GM12878 (cell line): ENCODE measurements at regions not wholly inside any gene's neighbourhood (a gene's known extent, or its start where the extent isn't known, plus 50 kb on each side); places are given as distances from the start of the nearest gene placed in this dataset.

Source experiments
- ATAC-seq: fragments of 200-7000 bp; cut with Tn5 transposase; 3 replicates; pipeline ENCODE4 v1.9.1; 2020; ENCODE audit warnings: mild to moderate bottlenecking, moderate library complexity
- BruUV-seq: library from RNA; stranded (reverse); fragments of 400-500 nt; replicated peaks from 2 replicates; lab custom pipeline; 2021; lab: Mats Ljungman, UMichigan
- CTCF ChIA-PET: fragments of 300-600 bp; sonication (Branson Sonifier 250); formaldehyde crosslinking; extraction: SDS; loops from one replicate; lab custom pipeline; 2021; ENCODE audit warnings: inconsistent platforms; lab: Yijun Ruan, JAX
- POLR2A ChIA-PET: fragments of 350-600 bp; formaldehyde crosslinking; extraction: SDS; loops from one replicate; lab custom pipeline; 2021; ENCODE audit warnings: inconsistent platforms; lab: Charles Lee
- RAD21 ChIA-PET: fragments of 300-600 bp; sonication (Branson Sonifier 250); formaldehyde crosslinking; loops from one replicate; lab custom pipeline; 2023; ENCODE audit warnings: antibody characterized with exemption; ENCODE audit not compliant: unreplicated experiment; lab: Charles Lee
- SMC1A ChIA-PET: fragments of 300-600 bp; sonication (Branson Sonifier 250); formaldehyde crosslinking; loops from one replicate; lab custom pipeline; 2023; ENCODE audit not compliant: unreplicated experiment, uncharacterized antibody; lab: Charles Lee
- DNase-seq: peaks from one replicate; pipeline ENCODE4 v3.0.0-alpha.2; 2011; ENCODE audit warnings: low read depth, low spot score
- FAIRE-seq: peaks from 3 replicates; lab custom pipeline; 2011; peaks lifted over from hg19 to GRCh38; lab: Jason Lieb, UNC
- H2AFZ ChIP-seq: 2 replicates; pipeline ENCODE4 v1.6.0; 2011; ENCODE audit warnings: low read depth, low read length, control low read depth; ENCODE audit not compliant: control insufficient read depth
- H3K27ac ChIP-seq: 2 replicates; pipeline ENCODE4 v1.5.1; 2011; ENCODE audit warnings: control low read depth; ENCODE audit not compliant: control insufficient read depth, insufficient read depth
- H3K27me3 ChIP-seq, 2 experiments: replicated peaks in 1 of 2; 2 replicates each; pipeline versions ENCODE4 v1.6.0 to v1.6.1; 2011; ENCODE audit warnings: low read length in 1 of 2; ENCODE audit not compliant: control insufficient read depth in 2 of 2, insufficient read depth in 2 of 2
- H3K36me3 ChIP-seq, 2 experiments: 2 replicates each; pipeline ENCODE4 v1.5.1; 2011; ENCODE audit warnings: low read length in 1 of 2; ENCODE audit not compliant: control insufficient read depth in 2 of 2, insufficient read depth in 2 of 2
- H3K4me1 ChIP-seq: 2 replicates; pipeline ENCODE4 v1.6.1; 2011; ENCODE audit warnings: mild to moderate bottlenecking, low read length, moderate library complexity, mixed read lengths; ENCODE audit not compliant: control insufficient read depth, insufficient read depth
- H3K4me2 ChIP-seq: 2 replicates; pipeline ENCODE4 v1.6.0; 2011; ENCODE audit warnings: control low read depth; ENCODE audit not compliant: control insufficient read depth, insufficient read depth
- H3K4me3 ChIP-seq: fragments of 200-600 bp; sonication (generic); 2 replicates; pipeline ENCODE4 v1.5.1; 2016
- H3K79me2 ChIP-seq: 2 replicates; pipeline ENCODE4 v1.6.0; 2011; ENCODE audit warnings: low read length; ENCODE audit not compliant: control insufficient read depth, insufficient read depth
- H3K9ac ChIP-seq: 2 replicates; pipeline ENCODE4 v1.8.0; 2011; ENCODE audit warnings: low read length, control low read depth, mixed read lengths; ENCODE audit not compliant: control insufficient read depth, insufficient read depth
- H3K9me3 ChIP-seq: replicated peaks from 3 replicates; pipeline ENCODE4 v1.5.1; 2011; ENCODE audit warnings: mild to moderate bottlenecking, low read length; ENCODE audit not compliant: control insufficient read depth, insufficient read depth
- H4K20me1 ChIP-seq: 2 replicates; pipeline ENCODE4 v1.6.0; 2011; ENCODE audit not compliant: control insufficient read depth, insufficient read depth
- IKZF2 ChIP-seq, 2 experiments: fragments of 450-650 bp; IDR thresholded peaks; 2 replicates each; pipeline ENCODE4 v1.6.1; 2017; ENCODE audit warnings: mild to moderate bottlenecking in 2 of 2, moderate library complexity in 2 of 2
- JUNB ChIP-seq: IDR thresholded peaks from 2 replicates; pipeline ENCODE4 v1.6.1; 2016; ENCODE audit warnings: antibody characterized with exemption, mild to moderate bottlenecking
- LARP7 ChIP-seq: fragments of 450-650 bp; IDR thresholded peaks from 2 replicates; pipeline ENCODE4 v1.6.1; 2017; ENCODE audit warnings: mild to moderate bottlenecking
- MEF2B ChIP-seq: fragments of 450-650 bp; IDR thresholded peaks from 2 replicates; pipeline ENCODE4 v1.6.1; 2018; ENCODE audit warnings: mild to moderate bottlenecking, moderate library complexity; ENCODE audit not compliant: partially characterized antibody, poor library complexity, severe bottlenecking
- NFYB ChIP-seq: IDR thresholded peaks from 2 replicates; pipeline ENCODE4 v1.6.1; 2011; ENCODE audit warnings: low read depth, mild to moderate bottlenecking, low read length, improper control_type of control experiment, moderate library complexity; ENCODE audit not compliant: insufficient read depth
- TCF7 ChIP-seq: IDR thresholded peaks from 2 replicates; pipeline ENCODE4 v1.6.1; 2014; ENCODE audit warnings: antibody characterized with exemption, borderline replicate concordance
- ZNF622 ChIP-seq: fragments of 450-650 bp; IDR thresholded peaks from 2 replicates; pipeline ENCODE4 v1.6.1; 2017; ENCODE audit warnings: mild to moderate bottlenecking, inconsistent platforms
- WGBS: methylation state at CpG from one replicate; pipeline ENCODE4 v1.1.6; 2016; ENCODE audit warnings: low lambda C conversion rate; ENCODE audit not compliant: insufficient replicate concordance, insufficient coverage; ENCODE audit errors: missing lambda C conversion rate; 5-methylcytosine and 5-hydroxymethylcytosine counted together
- in situ Hi-C: fragments of 300-500 bp; cut with MboI; formaldehyde crosslinking; loops from 9 replicates; pipeline ENCODE4 v1.14.3; 2018; ENCODE audit warnings: mixed read lengths
- intact Hi-C: fragments of 100-400 bp; cut with micrococcal nuclease; formaldehyde crosslinking; loops from one replicate; pipeline ENCODE4 v1.14.2; 2022; ENCODE audit not compliant: unreplicated experiment
- TF ChIP-seq, protein P1 (sequence below): IDR thresholded peaks from 2 replicates; pipeline ENCODE4 v1.6.1; 2011; ENCODE audit warnings: low read depth, mild to moderate bottlenecking, low read length, moderate library complexity, borderline replicate concordance; ENCODE audit errors: extremely low read depth
- TF ChIP-seq, protein P2 (sequence below): fragments of 450-650 bp; formaldehyde crosslinking; IDR thresholded peaks from 2 replicates; pipeline ENCODE4 v1.4.0; 2020; ENCODE audit warnings: mild to moderate bottlenecking, moderate library complexity
- TF ChIP-seq, protein P3 (sequence below): fragments of 450-650 bp; IDR thresholded peaks from 2 replicates; pipeline ENCODE4 v1.6.1; 2017; ENCODE audit warnings: low read depth, mild to moderate bottlenecking, moderate library complexity

- CTCF ChIA-PET, result no interaction called here
- Histone ChIP-seq H3K4me1 (no peaks in the 10 kb centered on the region), H3K79me2 (no peaks in the 10 kb centered on the region), H3K36me3 (no peaks in the 10 kb centered on the region), H3K9ac (no peak overlapping the region), H4K20me1 (no peaks in the 10 kb centered on the region), H2AFZ (no peak overlapping the region), H3K9me3 (no peaks in the 10 kb centered on the region; the same call in 2 of the 3 replicates), H3K27ac (no peak overlapping the region), H3K4me3 (no peak overlapping the region), H3K4me2 (no peak overlapping the region), H3K27me3 (no peaks in the 10 kb centered on the region)
- POLR2A ChIA-PET, result no interaction called here
- no TSS peak for BruUV-seq
- SMC1A ChIA-PET, result interaction anchor here (1.2 to 1.8 kb wide), 2 partner anchors 9 to 40 kb away, joined by 3 to 5 read pairs; no protein-coding TSS in a partner anchor
- WGBS, result 0% methylated on average over 1 of the region's 1 CpG
- FAIRE-seq (no peak), DNase-seq (no peak), ATAC-seq (peak; percentile 48)
- in situ Hi-C loops, result no loop called here
- TF ChIP-seq MEF2B (peak; percentile 4), IKZF2 (IDR thresholded peaks at IDR 0.05) (peak; percentile 36 to 38; a peak in 2 of 4 replicates), NFYB (no peak)
- RAD21 ChIA-PET, result interaction anchor here (1.1 kb wide), 1 partner anchor 114 kb away, joined by 3 read pairs; no protein-coding TSS in a partner anchor
- intact Hi-C loops, result no loop called here
Measured at GRCh38 chr1:90319918-90320317, 325.0 kb downstream of the ZNF326 start.

GRCh38 chr1:90318431-90318830 lies 323.5 kb downstream of the ZNF326 start:
- WGBS, result 49% methylated on average over 4 of the region's 5 CpGs
- FAIRE-seq, result no peak
- TF ChIP-seq, protein P1, sequence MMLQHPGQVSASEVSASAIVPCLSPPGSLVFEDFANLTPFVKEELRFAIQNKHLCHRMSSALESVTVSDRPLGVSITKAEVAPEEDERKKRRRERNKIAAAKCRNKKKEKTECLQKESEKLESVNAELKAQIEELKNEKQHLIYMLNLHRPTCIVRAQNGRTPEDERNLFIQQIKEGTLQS, result no peak
- TF ChIP-seq LARP7 (no peak), TCF7 (no peak), JUNB (no peak), ZNF622 (no peak)
- TF ChIP-seq, protein P2, sequence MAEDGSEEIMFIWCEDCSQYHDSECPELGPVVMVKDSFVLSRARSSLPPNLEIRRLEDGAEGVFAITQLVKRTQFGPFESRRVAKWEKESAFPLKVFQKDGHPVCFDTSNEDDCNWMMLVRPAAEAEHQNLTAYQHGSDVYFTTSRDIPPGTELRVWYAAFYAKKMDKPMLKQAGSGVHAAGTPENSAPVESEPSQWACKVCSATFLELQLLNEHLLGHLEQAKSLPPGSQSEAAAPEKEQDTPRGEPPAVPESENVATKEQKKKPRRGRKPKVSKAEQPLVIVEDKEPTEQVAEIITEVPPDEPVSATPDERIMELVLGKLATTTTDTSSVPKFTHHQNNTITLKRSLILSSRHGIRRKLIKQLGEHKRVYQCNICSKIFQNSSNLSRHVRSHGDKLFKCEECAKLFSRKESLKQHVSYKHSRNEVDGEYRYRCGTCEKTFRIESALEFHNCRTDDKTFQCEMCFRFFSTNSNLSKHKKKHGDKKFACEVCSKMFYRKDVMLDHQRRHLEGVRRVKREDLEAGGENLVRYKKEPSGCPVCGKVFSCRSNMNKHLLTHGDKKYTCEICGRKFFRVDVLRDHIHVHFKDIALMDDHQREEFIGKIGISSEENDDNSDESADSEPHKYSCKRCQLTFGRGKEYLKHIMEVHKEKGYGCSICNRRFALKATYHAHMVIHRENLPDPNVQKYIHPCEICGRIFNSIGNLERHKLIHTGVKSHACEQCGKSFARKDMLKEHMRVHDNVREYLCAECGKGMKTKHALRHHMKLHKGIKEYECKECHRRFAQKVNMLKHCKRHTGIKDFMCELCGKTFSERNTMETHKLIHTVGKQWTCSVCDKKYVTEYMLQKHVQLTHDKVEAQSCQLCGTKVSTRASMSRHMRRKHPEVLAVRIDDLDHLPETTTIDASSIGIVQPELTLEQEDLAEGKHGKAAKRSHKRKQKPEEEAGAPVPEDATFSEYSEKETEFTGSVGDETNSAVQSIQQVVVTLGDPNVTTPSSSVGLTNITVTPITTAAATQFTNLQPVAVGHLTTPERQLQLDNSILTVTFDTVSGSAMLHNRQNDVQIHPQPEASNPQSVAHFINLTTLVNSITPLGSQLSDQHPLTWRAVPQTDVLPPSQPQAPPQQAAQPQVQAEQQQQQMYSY (CRISPR knock-in tag), result no peak
- TF ChIP-seq, protein P3, sequence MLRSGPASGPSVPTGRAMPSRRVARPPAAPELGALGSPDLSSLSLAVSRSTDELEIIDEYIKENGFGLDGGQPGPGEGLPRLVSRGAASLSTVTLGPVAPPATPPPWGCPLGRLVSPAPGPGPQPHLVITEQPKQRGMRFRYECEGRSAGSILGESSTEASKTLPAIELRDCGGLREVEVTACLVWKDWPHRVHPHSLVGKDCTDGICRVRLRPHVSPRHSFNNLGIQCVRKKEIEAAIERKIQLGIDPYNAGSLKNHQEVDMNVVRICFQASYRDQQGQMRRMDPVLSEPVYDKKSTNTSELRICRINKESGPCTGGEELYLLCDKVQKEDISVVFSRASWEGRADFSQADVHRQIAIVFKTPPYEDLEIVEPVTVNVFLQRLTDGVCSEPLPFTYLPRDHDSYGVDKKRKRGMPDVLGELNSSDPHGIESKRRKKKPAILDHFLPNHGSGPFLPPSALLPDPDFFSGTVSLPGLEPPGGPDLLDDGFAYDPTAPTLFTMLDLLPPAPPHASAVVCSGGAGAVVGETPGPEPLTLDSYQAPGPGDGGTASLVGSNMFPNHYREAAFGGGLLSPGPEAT, result no peak

More at GRCh38 chr1:90318431-90318830, 323.5 kb downstream of the ZNF326 start:
- no peak overlapping the region for H2AFZ ChIP-seq
- no peaks in the 10 kb centered on the region for H3K4me1 ChIP-seq
- no peaks in the 10 kb centered on the region for H3K36me3 ChIP-seq
- H3K9ac ChIP-seq, result no peak overlapping the region
- in situ Hi-C loops (no loop called here), intact Hi-C loops (no loop called here)
- POLR2A ChIA-PET, result no interaction called here
- DNase-seq (no peak), ATAC-seq (no peak)
- no peaks in the 10 kb centered on the region for H3K27me3 ChIP-seq
- no peak overlapping the region for H3K4me2 ChIP-seq
- H3K9me3 ChIP-seq, result no peaks in the 10 kb centered on the region
- SMC1A ChIA-PET, result no interaction called here
- no peaks in the 10 kb centered on the region for H3K79me2 ChIP-seq
- CTCF ChIA-PET, result interaction anchor here (0.6 kb wide), 1 partner anchor 37 kb away, joined by 4 read pairs; no protein-coding TSS in a partner anchor
- no peak overlapping the region for H3K4me3 ChIP-seq
- no peak overlapping the region for H3K27ac ChIP-seq
- no TSS peak for BruUV-seq
- no peaks in the 10 kb centered on the region for H4K20me1 ChIP-seq
- RAD21 ChIA-PET, result interaction anchor here (0.9 kb wide), 1 partner anchor 41 kb away, joined by 4 read pairs; no protein-coding TSS in a partner anchor
